WTC11 (cell line): ENCODE measurements at regions not wholly inside any gene's neighbourhood (a gene's known extent, or its start where the extent isn't known, plus 50 kb on each side); places are given as distances from the start of the nearest gene placed in this dataset.

Experiments
- ATAC-seq: fragments of 200-7000 bp; cut with Tn5 transposase; 2 replicates; pipeline ENCODE4 v1.10.0; 2021; ENCODE audit warnings: mild to moderate bottlenecking, moderate library complexity
- CTCF ChIA-PET: fragments of 300-600 bp; sonication (Branson Sonifier 250); formaldehyde crosslinking; loops from one replicate; lab custom pipeline; 2021; ENCODE audit warnings: antibody characterized with exemption; lab: Charles Lee
- POLR2A ChIA-PET: fragments of 350-600 bp; sonication (Branson Sonifier 250); formaldehyde crosslinking; loops from one replicate; lab custom pipeline; 2021; ENCODE audit warnings: antibody characterized with exemption; lab: Charles Lee
- DNase-seq: peaks from one replicate; pipeline ENCODE4 v3.0.0; 2021; ENCODE audit warnings: low spot score
- H3K27ac Mint-ChIP-seq: 2 replicates; pipeline ENCODE4 v1.8.0; 2021; ENCODE audit warnings: mixed read lengths
- H3K27me3 Mint-ChIP-seq: 2 replicates; pipeline ENCODE4 v1.8.0; 2021; ENCODE audit warnings: low read depth, mild to moderate bottlenecking, moderate library complexity, mixed read lengths
- H3K36me3 Mint-ChIP-seq: 2 replicates; pipeline ENCODE4 v1.8.0; 2021; ENCODE audit warnings: mixed read lengths
- H3K4me1 Mint-ChIP-seq: 2 replicates; pipeline ENCODE4 v1.8.0; 2022; ENCODE audit warnings: mixed read lengths
- H3K4me3 Mint-ChIP-seq: 2 replicates; pipeline ENCODE4 v1.8.0; 2021; ENCODE audit warnings: mild to moderate bottlenecking, moderate library complexity, mixed read lengths
- H3K9me3 Mint-ChIP-seq: 2 replicates; pipeline ENCODE4 v1.8.0; 2021; ENCODE audit warnings: mixed read lengths
- ATF1 ChIP-seq: sonication (generic); formaldehyde crosslinking; IDR thresholded peaks from 2 replicates; pipeline ENCODE4 v1.8.1; 2023; ENCODE audit warnings: mild to moderate bottlenecking, moderate library complexity, missing genetic modification reagents
- CBFB ChIP-seq: sonication (generic); formaldehyde crosslinking; IDR thresholded peaks from 2 replicates; pipeline ENCODE4 v1.8.1; 2022; ENCODE audit warnings: mild to moderate bottlenecking, low read depth, missing genetic modification reagents
- FOXK1 ChIP-seq: sonication (generic); formaldehyde crosslinking; IDR thresholded peaks from 2 replicates; pipeline ENCODE4 v1.8.0; 2022; ENCODE audit warnings: mild to moderate bottlenecking, moderate library complexity, missing genetic modification reagents
- HMGA2 ChIP-seq: fragments of 250-450 bp; sonication (Bioruptor Pico); IDR thresholded peaks from 2 replicates; pipeline ENCODE4 v1.4.0; 2021; ENCODE audit warnings: mild to moderate bottlenecking, moderate library complexity
- IRF2 ChIP-seq: sonication (generic); formaldehyde crosslinking; IDR thresholded peaks from 2 replicates; pipeline ENCODE4 v1.8.0; 2022; ENCODE audit warnings: low read depth, missing genetic modification reagents, borderline replicate concordance
- NFYB ChIP-seq: sonication (generic); formaldehyde crosslinking; conservative IDR thresholded peaks from 2 replicates; pipeline ENCODE4 v1.8.0; 2022; ENCODE audit warnings: low read depth, missing genetic modification reagents
- NR3C1 ChIP-seq: sonication (generic); formaldehyde crosslinking; conservative IDR thresholded peaks from 2 replicates; pipeline ENCODE4 v1.8.1; 2023; ENCODE audit warnings: low read depth, mild to moderate bottlenecking, missing genetic modification reagents
- OVOL2 ChIP-seq: fragments of 250-450 bp; sonication (Bioruptor Pico); IDR thresholded peaks from 2 replicates; pipeline ENCODE4 v1.9.0; 2021; ENCODE audit warnings: mild to moderate bottlenecking, borderline replicate concordance
- SMAD3 ChIP-seq: sonication (generic); formaldehyde crosslinking; IDR thresholded peaks from 2 replicates; pipeline ENCODE4 v1.8.0; 2022; ENCODE audit warnings: missing genetic modification reagents, mild to moderate bottlenecking, borderline replicate concordance
- SMAD4 ChIP-seq: sonication (generic); formaldehyde crosslinking; IDR thresholded peaks from 2 replicates; pipeline ENCODE4 v1.8.0; 2022; ENCODE audit warnings: mild to moderate bottlenecking, missing genetic modification reagents
- TCF7 ChIP-seq: sonication (generic); formaldehyde crosslinking; IDR thresholded peaks from 2 replicates; pipeline ENCODE4 v1.8.0; 2022; ENCODE audit warnings: mild to moderate bottlenecking, low read depth, missing genetic modification reagents, moderate library complexity
- TP53 ChIP-seq: sonication (generic); formaldehyde crosslinking; IDR thresholded peaks from 2 replicates; pipeline ENCODE4 v1.8.1; 2023; ENCODE audit warnings: mild to moderate bottlenecking, missing genetic modification reagents
- ZBTB21 ChIP-seq: sonication (generic); formaldehyde crosslinking; IDR thresholded peaks from 2 replicates; pipeline ENCODE4 v1.8.1; 2023; ENCODE audit warnings: mild to moderate bottlenecking, missing genetic modification reagents, borderline replicate concordance
- ZNF121 ChIP-seq: sonication (generic); formaldehyde crosslinking; IDR thresholded peaks from 2 replicates; pipeline ENCODE4 v1.8.0; 2023; ENCODE audit warnings: missing genetic modification reagents
- ZNF263 ChIP-seq: sonication (generic); formaldehyde crosslinking; IDR thresholded peaks from 2 replicates; pipeline ENCODE4 v1.8.1; 2022; ENCODE audit warnings: low read depth, mild to moderate bottlenecking, moderate library complexity, missing genetic modification reagents
- ZNF416 ChIP-seq: fragments of 250-450 bp; sonication (Bioruptor Pico); IDR thresholded peaks from 2 replicates; pipeline ENCODE4 v1.9.0; 2021; ENCODE audit warnings: mild to moderate bottlenecking, inconsistent platforms
- TF ChIP-seq, protein P1 (sequence below): sonication (generic); formaldehyde crosslinking; IDR thresholded peaks from 2 replicates; pipeline ENCODE4 v1.8.1; 2023; ENCODE audit warnings: mild to moderate bottlenecking, missing genetic modification reagents, moderate library complexity
- TF ChIP-seq, protein P2 (sequence below): sonication (generic); formaldehyde crosslinking; IDR thresholded peaks from 2 replicates; pipeline ENCODE4 v1.8.1; 2023; ENCODE audit warnings: mild to moderate bottlenecking, missing genetic modification reagents, borderline replicate concordance
- TF ChIP-seq, protein P3 (sequence below): sonication (generic); formaldehyde crosslinking; IDR thresholded peaks from 2 replicates; pipeline ENCODE4 v1.8.1; 2022; ENCODE audit warnings: missing genetic modification reagents, borderline replicate concordance
- TF ChIP-seq, protein P4 (sequence below): sonication (generic); formaldehyde crosslinking; IDR thresholded peaks from 2 replicates; pipeline ENCODE4 v1.8.0; 2022; ENCODE audit warnings: mild to moderate bottlenecking, missing genetic modification reagents
- TF ChIP-seq, protein P5 (sequence below): sonication (generic); formaldehyde crosslinking; IDR thresholded peaks from 2 replicates; pipeline ENCODE4 v1.8.0; 2022; ENCODE audit warnings: mild to moderate bottlenecking, missing genetic modification reagents
- TF ChIP-seq, protein P6 (sequence below): sonication (generic); formaldehyde crosslinking; IDR thresholded peaks from 2 replicates; pipeline ENCODE4 v1.8.1; 2023; ENCODE audit warnings: mild to moderate bottlenecking, missing genetic modification reagents
- TF ChIP-seq, protein P7 (sequence below): fragments of 250-450 bp; sonication (Bioruptor Pico); IDR thresholded peaks from 2 replicates; pipeline ENCODE4 v2.1.2; 2022; ENCODE audit warnings: mild to moderate bottlenecking, moderate library complexity

DNA sequence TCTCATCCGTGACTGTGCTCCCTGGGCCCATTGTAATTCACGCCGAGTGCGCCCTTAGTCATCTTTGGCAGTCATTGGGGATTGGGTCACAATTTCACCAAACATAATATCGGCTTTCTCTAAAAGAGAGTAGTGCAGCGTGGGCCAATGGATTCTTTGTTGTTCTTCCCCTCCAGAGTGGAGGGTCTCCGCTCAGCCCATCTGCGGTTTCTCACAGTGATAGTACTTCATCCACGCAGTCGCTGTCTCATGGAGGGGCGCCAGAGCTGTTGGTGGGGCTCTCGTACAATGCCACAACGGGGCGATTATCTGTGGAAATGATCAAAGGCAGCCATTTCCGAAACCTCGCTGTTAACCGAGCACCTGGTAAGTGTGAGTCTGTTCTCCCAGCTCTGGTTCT is 321.8 kb downstream of the SNAPC1 start:
- no peak overlapping the region for H3K4me3 Mint-ChIP-seq
- ATAC-seq, result no peak
- TF ChIP-seq, protein P1, sequence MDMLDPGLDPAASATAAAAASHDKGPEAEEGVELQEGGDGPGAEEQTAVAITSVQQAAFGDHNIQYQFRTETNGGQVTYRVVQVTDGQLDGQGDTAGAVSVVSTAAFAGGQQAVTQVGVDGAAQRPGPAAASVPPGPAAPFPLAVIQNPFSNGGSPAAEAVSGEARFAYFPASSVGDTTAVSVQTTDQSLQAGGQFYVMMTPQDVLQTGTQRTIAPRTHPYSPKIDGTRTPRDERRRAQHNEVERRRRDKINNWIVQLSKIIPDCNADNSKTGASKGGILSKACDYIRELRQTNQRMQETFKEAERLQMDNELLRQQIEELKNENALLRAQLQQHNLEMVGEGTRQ (CRISPR knock-in tag), result no peak
- TF ChIP-seq, protein P2, sequence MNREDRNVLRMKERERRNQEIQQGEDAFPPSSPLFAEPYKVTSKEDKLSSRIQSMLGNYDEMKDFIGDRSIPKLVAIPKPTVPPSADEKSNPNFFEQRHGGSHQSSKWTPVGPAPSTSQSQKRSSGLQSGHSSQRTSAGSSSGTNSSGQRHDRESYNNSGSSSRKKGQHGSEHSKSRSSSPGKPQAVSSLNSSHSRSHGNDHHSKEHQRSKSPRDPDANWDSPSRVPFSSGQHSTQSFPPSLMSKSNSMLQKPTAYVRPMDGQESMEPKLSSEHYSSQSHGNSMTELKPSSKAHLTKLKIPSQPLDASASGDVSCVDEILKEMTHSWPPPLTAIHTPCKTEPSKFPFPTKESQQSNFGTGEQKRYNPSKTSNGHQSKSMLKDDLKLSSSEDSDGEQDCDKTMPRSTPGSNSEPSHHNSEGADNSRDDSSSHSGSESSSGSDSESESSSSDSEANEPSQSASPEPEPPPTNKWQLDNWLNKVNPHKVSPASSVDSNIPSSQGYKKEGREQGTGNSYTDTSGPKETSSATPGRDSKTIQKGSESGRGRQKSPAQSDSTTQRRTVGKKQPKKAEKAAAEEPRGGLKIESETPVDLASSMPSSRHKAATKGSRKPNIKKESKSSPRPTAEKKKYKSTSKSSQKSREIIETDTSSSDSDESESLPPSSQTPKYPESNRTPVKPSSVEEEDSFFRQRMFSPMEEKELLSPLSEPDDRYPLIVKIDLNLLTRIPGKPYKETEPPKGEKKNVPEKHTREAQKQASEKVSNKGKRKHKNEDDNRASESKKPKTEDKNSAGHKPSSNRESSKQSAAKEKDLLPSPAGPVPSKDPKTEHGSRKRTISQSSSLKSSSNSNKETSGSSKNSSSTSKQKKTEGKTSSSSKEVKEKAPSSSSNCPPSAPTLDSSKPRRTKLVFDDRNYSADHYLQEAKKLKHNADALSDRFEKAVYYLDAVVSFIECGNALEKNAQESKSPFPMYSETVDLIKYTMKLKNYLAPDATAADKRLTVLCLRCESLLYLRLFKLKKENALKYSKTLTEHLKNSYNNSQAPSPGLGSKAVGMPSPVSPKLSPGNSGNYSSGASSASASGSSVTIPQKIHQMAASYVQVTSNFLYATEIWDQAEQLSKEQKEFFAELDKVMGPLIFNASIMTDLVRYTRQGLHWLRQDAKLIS (CRISPR knock-in tag), result no peak
- TF ChIP-seq NR3C1 (CRISPR knock-in tag) (no peak), SMAD4 (CRISPR knock-in tag) (no peak), ZNF263 (CRISPR knock-in tag) (no peak)
- TF ChIP-seq, protein P3, sequence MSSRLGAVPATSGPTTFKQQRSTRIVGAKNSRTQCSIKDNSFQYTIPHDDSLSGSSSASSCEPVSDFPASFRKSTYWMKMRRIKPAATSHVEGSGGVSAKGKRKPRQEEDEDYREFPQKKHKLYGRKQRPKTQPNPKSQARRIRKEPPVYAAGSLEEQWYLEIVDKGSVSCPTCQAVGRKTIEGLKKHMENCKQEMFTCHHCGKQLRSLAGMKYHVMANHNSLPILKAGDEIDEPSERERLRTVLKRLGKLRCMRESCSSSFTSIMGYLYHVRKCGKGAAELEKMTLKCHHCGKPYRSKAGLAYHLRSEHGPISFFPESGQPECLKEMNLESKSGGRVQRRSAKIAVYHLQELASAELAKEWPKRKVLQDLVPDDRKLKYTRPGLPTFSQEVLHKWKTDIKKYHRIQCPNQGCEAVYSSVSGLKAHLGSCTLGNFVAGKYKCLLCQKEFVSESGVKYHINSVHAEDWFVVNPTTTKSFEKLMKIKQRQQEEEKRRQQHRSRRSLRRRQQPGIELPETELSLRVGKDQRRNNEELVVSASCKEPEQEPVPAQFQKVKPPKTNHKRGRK (CRISPR knock-in tag), result no peak
- TF ChIP-seq, all 79 proteins: peak for 0
- DNase-seq, result no peak
- peaks cover 8% of the 10 kb centered on the region; the same call in 1 of the 2 replicates for H3K36me3 Mint-ChIP-seq
- peaks cover 3% of the 10 kb centered on the region for H3K4me1 Mint-ChIP-seq
- ChIA-PET CTCF (no interaction called here), POLR2A (no interaction called here)
- H3K27me3 Mint-ChIP-seq, result no peaks in the 10 kb centered on the region
- no peak overlapping the region for H3K27ac Mint-ChIP-seq
- H3K9me3 Mint-ChIP-seq, result peaks cover 15% of the 10 kb centered on the region

DNA sequence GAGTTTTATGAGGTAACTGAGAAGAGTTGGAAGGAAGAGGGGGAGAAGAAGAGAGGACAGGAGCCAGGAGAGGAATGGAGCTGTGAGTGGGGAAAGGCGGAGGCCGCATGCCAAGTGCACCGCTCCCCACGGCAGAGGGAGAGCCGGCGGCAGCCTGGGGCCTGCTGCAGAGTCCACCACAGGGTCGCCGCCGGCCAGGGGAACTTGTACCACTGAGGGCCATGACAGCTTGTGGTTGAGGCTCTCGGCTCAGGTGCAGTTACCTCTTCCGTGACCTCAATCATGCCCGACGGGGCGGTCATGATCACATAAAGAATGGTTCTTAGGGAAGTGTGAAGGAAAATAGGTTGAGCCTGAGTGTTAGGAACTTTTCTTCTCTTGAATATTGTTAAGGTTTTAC is 325.0 kb downstream of the SNAPC1 start:
- ChIA-PET POLR2A (no interaction called here), CTCF (no interaction called here)
- H3K27ac Mint-ChIP-seq, result no peak overlapping the region
- H3K4me3 Mint-ChIP-seq, result no peak overlapping the region
- H3K4me1 Mint-ChIP-seq, result peaks cover 3% of the 10 kb centered on the region
- DNase-seq, result no peak
- peaks cover 8% of the 10 kb centered on the region; the same call in 1 of the 2 replicates for H3K36me3 Mint-ChIP-seq
- no peaks in the 10 kb centered on the region for H3K27me3 Mint-ChIP-seq
- peaks cover 19% of the 10 kb centered on the region for H3K9me3 Mint-ChIP-seq
- no peak for ATAC-seq
- TF ChIP-seq TP53 (CRISPR knock-in tag) (no peak), FOXK1 (no peak), IRF2 (no peak), ZNF121 (CRISPR knock-in tag) (no peak), ZNF263 (CRISPR knock-in tag) (no peak), NFYB (CRISPR knock-in tag) (no peak), NR3C1 (CRISPR knock-in tag) (no peak), HMGA2 (CRISPR knock-in tag) (no peak), ZNF416 (no peak), SMAD3 (CRISPR knock-in tag) (no peak), CBFB (CRISPR knock-in tag) (no peak), ZBTB21 (CRISPR knock-in tag) (no peak), OVOL2 (CRISPR knock-in tag) (no peak), ATF1 (CRISPR knock-in tag) (no peak), TCF7 (no peak)
- TF ChIP-seq, protein P4, sequence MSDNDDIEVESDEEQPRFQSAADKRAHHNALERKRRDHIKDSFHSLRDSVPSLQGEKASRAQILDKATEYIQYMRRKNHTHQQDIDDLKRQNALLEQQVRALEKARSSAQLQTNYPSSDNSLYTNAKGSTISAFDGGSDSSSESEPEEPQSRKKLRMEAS (CRISPR knock-in tag), result no peak
- TF ChIP-seq, protein P5, sequence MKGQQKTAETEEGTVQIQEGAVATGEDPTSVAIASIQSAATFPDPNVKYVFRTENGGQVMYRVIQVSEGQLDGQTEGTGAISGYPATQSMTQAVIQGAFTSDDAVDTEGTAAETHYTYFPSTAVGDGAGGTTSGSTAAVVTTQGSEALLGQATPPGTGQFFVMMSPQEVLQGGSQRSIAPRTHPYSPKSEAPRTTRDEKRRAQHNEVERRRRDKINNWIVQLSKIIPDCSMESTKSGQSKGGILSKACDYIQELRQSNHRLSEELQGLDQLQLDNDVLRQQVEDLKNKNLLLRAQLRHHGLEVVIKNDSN, result no peak
- TF ChIP-seq, protein P6, sequence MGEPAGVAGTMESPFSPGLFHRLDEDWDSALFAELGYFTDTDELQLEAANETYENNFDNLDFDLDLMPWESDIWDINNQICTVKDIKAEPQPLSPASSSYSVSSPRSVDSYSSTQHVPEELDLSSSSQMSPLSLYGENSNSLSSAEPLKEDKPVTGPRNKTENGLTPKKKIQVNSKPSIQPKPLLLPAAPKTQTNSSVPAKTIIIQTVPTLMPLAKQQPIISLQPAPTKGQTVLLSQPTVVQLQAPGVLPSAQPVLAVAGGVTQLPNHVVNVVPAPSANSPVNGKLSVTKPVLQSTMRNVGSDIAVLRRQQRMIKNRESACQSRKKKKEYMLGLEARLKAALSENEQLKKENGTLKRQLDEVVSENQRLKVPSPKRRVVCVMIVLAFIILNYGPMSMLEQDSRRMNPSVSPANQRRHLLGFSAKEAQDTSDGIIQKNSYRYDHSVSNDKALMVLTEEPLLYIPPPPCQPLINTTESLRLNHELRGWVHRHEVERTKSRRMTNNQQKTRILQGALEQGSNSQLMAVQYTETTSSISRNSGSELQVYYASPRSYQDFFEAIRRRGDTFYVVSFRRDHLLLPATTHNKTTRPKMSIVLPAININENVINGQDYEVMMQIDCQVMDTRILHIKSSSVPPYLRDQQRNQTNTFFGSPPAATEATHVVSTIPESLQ (CRISPR knock-in tag), result no peak
- TF ChIP-seq, protein P7, sequence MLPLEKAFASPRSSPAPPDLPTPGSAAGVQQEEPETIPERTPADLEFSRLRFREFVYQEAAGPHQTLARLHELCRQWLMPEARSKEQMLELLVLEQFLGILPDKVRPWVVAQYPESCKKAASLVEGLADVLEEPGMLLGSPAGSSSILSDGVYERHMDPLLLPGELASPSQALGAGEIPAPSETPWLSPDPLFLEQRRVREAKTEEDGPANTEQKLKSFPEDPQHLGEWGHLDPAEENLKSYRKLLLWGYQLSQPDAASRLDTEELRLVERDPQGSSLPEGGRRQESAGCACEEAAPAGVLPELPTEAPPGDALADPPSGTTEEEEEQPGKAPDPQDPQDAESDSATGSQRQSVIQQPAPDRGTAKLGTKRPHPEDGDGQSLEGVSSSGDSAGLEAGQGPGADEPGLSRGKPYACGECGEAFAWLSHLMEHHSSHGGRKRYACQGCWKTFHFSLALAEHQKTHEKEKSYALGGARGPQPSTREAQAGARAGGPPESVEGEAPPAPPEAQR, result no peak
